Endodermal cell (in vitro differentiated cells): ENCODE measurements at regions not wholly inside any gene's neighbourhood (a gene's known extent, or its start where the extent isn't known, plus 50 kb on each side); places are given as distances from the start of the nearest gene placed in this dataset.

Source experiments
- DNase-seq: peaks from one replicate; pipeline ENCODE4 v3.0.0-alpha.2; 2017
- H3K27ac ChIP-seq: 2 replicates; pipeline ENCODE4 v1.5.1; 2013; ENCODE audit warnings: mild to moderate bottlenecking, low read depth, low read length, moderate library complexity
- H3K27me3 ChIP-seq: 2 replicates; pipeline ENCODE4 v1.6.1; 2013; ENCODE audit warnings: mild to moderate bottlenecking, low read length, moderate library complexity; ENCODE audit not compliant: insufficient read depth, control insufficient read depth, poor library complexity, severe bottlenecking
- H3K36me3 ChIP-seq: 2 replicates; pipeline ENCODE4 v1.7.0; 2013; ENCODE audit warnings: mild to moderate bottlenecking, low read length, moderate library complexity; ENCODE audit not compliant: control insufficient read depth, insufficient read depth
- H3K4me1 ChIP-seq: one replicate; pipeline ENCODE4 v1.7.0; 2013; ENCODE audit warnings: low read length; ENCODE audit not compliant: control insufficient read depth, insufficient read depth
- H3K4me3 ChIP-seq: 2 replicates; pipeline ENCODE4 v1.5.1; 2013; ENCODE audit warnings: mild to moderate bottlenecking, low read length, moderate library complexity
- H3K9ac ChIP-seq: 2 replicates; pipeline ENCODE4 v1.6.1; 2013; ENCODE audit warnings: mild to moderate bottlenecking, low read length, moderate library complexity; ENCODE audit not compliant: poor library complexity, severe bottlenecking; ENCODE audit errors: extremely low read depth
- H3K9me3 ChIP-seq: 2 replicates; pipeline ENCODE4 v1.6.1; 2013; ENCODE audit warnings: mild to moderate bottlenecking, low read length, moderate library complexity; ENCODE audit not compliant: control insufficient read depth
- H3K27ac Mint-ChIP-seq: 2 replicates; pipeline ENCODE4 v1.8.0; 2020; ENCODE audit warnings: mixed read lengths
- H3K27me3 Mint-ChIP-seq: 2 replicates; pipeline ENCODE4 v1.8.0; 2021; ENCODE audit warnings: mild to moderate bottlenecking, mixed read lengths; ENCODE audit not compliant: insufficient read depth
- H3K36me3 Mint-ChIP-seq: 2 replicates; pipeline ENCODE4 v1.8.0; 2020; ENCODE audit warnings: low read depth, mixed read lengths
- H3K4me1 Mint-ChIP-seq: 2 replicates; pipeline ENCODE4 v1.8.0; 2020; ENCODE audit warnings: mixed read lengths
- H3K4me3 Mint-ChIP-seq: 2 replicates; pipeline ENCODE4 v1.8.0; 2020; ENCODE audit warnings: mild to moderate bottlenecking, moderate library complexity, mixed read lengths
- H3K9me3 Mint-ChIP-seq: 2 replicates; pipeline ENCODE4 v1.8.0; 2020; ENCODE audit warnings: mild to moderate bottlenecking, mixed read lengths
- WGBS, 2 experiments: methylation state at CpG; one replicate each; pipeline versions ENCODE4 v1.1.5 to v1.1.7; 2013; ENCODE audit warnings: missing lambda C conversion rate in 2 of 2, mixed read lengths in 1 of 2; ENCODE audit not compliant: insufficient coverage in 1 of 2, insufficient read length in 1 of 2; 5-methylcytosine and 5-hydroxymethylcytosine counted together
- TF ChIP-seq, protein P1 (sequence below): fragments of 200-600 bp; sonication (generic); conservative IDR thresholded peaks from 2 replicates; pipeline ENCODE4 v1.5.0; 2021; ENCODE audit warnings: antibody characterized with exemption, mild to moderate bottlenecking

DNA sequence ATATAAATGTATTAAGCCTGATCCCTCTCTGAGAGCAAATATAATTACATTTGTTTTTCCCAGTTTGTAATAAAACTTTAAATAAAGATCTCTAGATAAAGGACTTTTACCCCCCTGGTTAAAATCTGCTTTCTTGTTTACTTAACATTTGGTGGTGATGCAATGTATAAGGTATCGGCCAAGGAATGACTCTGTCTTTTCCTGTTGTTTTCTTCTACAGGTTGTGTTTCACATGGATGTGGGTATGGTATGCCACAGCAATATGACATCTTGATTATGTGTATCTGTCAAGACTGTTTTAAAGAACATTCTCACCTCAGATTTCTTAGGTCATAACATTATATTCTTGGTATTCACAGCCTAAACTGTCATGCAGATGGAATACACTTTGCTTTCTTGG, 210.6 kb upstream of the NOVA1 start:
- Histone ChIP-seq H3K36me3 (no peaks in the 10 kb centered on the region), H3K27ac (no peak overlapping the region), H3K4me3 (no peak overlapping the region), H3K9me3 (peaks cover 13% of the 10 kb centered on the region), H3K9ac (no peak overlapping the region), H3K4me1 (no peaks in the 10 kb centered on the region), H3K27me3 (no peaks in the 10 kb centered on the region)
- TF ChIP-seq, protein P1, sequence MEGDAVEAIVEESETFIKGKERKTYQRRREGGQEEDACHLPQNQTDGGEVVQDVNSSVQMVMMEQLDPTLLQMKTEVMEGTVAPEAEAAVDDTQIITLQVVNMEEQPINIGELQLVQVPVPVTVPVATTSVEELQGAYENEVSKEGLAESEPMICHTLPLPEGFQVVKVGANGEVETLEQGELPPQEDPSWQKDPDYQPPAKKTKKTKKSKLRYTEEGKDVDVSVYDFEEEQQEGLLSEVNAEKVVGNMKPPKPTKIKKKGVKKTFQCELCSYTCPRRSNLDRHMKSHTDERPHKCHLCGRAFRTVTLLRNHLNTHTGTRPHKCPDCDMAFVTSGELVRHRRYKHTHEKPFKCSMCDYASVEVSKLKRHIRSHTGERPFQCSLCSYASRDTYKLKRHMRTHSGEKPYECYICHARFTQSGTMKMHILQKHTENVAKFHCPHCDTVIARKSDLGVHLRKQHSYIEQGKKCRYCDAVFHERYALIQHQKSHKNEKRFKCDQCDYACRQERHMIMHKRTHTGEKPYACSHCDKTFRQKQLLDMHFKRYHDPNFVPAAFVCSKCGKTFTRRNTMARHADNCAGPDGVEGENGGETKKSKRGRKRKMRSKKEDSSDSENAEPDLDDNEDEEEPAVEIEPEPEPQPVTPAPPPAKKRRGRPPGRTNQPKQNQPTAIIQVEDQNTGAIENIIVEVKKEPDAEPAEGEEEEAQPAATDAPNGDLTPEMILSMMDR: no peak
- Mint-ChIP-seq H3K27ac (no peak overlapping the region), H3K36me3 (no peaks in the 10 kb centered on the region), H3K4me3 (no peak overlapping the region), H3K9me3 (peaks cover 3% of the 10 kb centered on the region), H3K27me3 (no peaks in the 10 kb centered on the region), H3K4me1 (peaks cover 8% of the 10 kb centered on the region)
- DNase-seq: no peak
- WGBS, 2 experiments: 93% methylated on average over 1 of the region's 1 CpG; no CpG with 5 or more reads in 1 of the 2 experiments

DNA sequence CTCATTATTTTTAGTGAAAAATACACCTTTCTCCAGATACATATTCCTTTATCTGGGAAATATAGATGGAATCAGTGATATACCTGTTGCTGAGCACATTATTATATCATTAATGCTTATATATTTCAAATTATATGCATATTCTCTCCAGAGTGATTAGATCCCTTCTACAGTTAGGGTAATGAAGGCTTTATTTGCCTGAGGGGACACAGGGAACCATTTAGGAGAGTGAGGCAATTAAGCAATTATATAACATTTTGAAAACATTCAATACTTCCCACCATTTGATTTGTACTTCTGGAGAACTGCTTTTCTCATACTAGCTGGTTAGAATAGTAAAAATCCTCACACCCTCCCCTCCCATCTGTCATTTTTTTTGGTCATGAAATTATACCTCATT, 212.8 kb upstream of the NOVA1 start:
- Mint-ChIP-seq H3K4me3 (no peak overlapping the region), H3K9me3 (peaks cover 2% of the 10 kb centered on the region), H3K27me3 (no peaks in the 10 kb centered on the region), H3K36me3 (no peaks in the 10 kb centered on the region), H3K4me1 (peaks cover 8% of the 10 kb centered on the region), H3K27ac (no peak overlapping the region)
- no peaks in the 10 kb centered on the region for H3K27me3 ChIP-seq
- H3K4me1 ChIP-seq: no peaks in the 10 kb centered on the region
- no peak for DNase-seq
- H3K9ac ChIP-seq: no peak overlapping the region
- TF ChIP-seq, protein P1: no peak
- peaks cover under 1% of the 10 kb centered on the region for H3K9me3 ChIP-seq
- no peaks in the 10 kb centered on the region for H3K36me3 ChIP-seq
- H3K4me3 ChIP-seq: no peak overlapping the region
- H3K27ac ChIP-seq: no peak overlapping the region

DNA sequence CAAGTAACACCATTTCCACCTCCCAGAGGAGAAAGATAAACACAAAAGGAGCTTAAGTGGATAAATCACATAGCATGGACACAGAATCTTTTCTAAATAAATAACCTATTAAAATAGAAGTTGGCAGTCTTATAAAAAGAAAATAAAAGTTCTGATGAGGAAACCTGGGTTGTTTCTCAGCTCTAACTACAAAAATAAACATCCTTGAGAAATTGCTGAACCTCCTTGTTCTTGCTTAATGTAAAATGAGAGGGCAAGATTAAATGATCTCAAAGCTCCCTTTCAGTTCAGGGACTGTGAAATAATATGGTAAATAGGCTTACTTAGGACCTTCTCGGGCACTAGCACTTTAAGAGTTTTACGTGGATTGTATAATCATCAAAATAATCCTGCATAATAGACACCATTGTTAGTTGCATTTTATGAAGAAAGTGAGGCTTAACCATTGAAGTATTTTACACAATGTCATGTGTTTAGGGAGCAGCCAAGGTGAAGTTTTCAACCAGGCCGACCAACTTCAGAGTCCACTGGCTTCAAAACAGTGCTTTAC, 214.0 kb upstream of the NOVA1 start:
- Mint-ChIP-seq H3K27me3 (no peaks in the 10 kb centered on the region), H3K4me1 (peaks cover 8% of the 10 kb centered on the region), H3K27ac (no peak overlapping the region), H3K4me3 (no peak overlapping the region), H3K36me3 (no peaks in the 10 kb centered on the region), H3K9me3 (no peaks in the 10 kb centered on the region)
- no peak for DNase-seq
- H3K4me3 ChIP-seq: no peak overlapping the region
- H3K27me3 ChIP-seq: no peaks in the 10 kb centered on the region
- H3K9ac ChIP-seq: no peak overlapping the region
- no peaks in the 10 kb centered on the region for H3K9me3 ChIP-seq
- no peaks in the 10 kb centered on the region for H3K4me1 ChIP-seq
- no peaks in the 10 kb centered on the region for H3K36me3 ChIP-seq
- WGBS, 2 experiments: 96 to 100% methylated on average over 1 to 3 of the region's 3 CpGs
- TF ChIP-seq, protein P1: no peak
- H3K27ac ChIP-seq: no peak overlapping the region
